Mesodermal cell (in vitro differentiated cells): ENCODE measurements at regions not wholly inside any gene's neighbourhood (a gene's known extent, or its start where the extent isn't known, plus 50 kb on each side); places are given as distances from the start of the nearest gene placed in this dataset.

ENCODE experiments used
- H3K27ac ChIP-seq: 2 replicates; pipeline ENCODE4 v1.7.0; 2013; ENCODE audit warnings: mild to moderate bottlenecking, low read depth, low read length, moderate library complexity; ENCODE audit not compliant: severe bottlenecking
- H3K36me3 ChIP-seq: 2 replicates; pipeline ENCODE4 v1.7.1; 2013; ENCODE audit warnings: mild to moderate bottlenecking, low read length, moderate library complexity; ENCODE audit not compliant: control insufficient read depth, insufficient read depth
- H3K4me1 ChIP-seq: one replicate; pipeline ENCODE4 v1.7.1; 2013; ENCODE audit warnings: mild to moderate bottlenecking, low read length; ENCODE audit not compliant: insufficient read depth, control insufficient read depth, poor library complexity, severe bottlenecking
- H3K4me3 ChIP-seq: 2 replicates; pipeline ENCODE4 v1.7.0; 2013; ENCODE audit warnings: low read length, control low read depth, mild to moderate bottlenecking; ENCODE audit not compliant: insufficient read depth, poor library complexity, severe bottlenecking; ENCODE audit errors: extremely low read depth
- H3K9me3 ChIP-seq: 2 replicates; pipeline ENCODE4 v1.7.1; 2013; ENCODE audit warnings: mild to moderate bottlenecking, low read length, moderate library complexity; ENCODE audit not compliant: control insufficient read depth
- WGBS, 2 experiments: methylation state at CpG; one replicate each; pipeline ENCODE4 v1.1.5; 2013; ENCODE audit warnings: missing lambda C conversion rate in 2 of 2; ENCODE audit not compliant: insufficient coverage in 2 of 2; 5-methylcytosine and 5-hydroxymethylcytosine counted together

GRCh38 chr7:45450571-45451204 is 123.5 kb upstream of the ADCY1 start:
- no peak overlapping the region for H3K4me3 ChIP-seq
- H3K36me3 ChIP-seq: no peaks in the 10 kb centered on the region
- H3K9me3 ChIP-seq: no peaks in the 10 kb centered on the region
- H3K4me1 ChIP-seq: no peaks in the 10 kb centered on the region
- WGBS, 2 experiments: no CpG with 5 or more reads among the region's 2 CpGs
- H3K27ac ChIP-seq: no peak overlapping the region

DNA sequence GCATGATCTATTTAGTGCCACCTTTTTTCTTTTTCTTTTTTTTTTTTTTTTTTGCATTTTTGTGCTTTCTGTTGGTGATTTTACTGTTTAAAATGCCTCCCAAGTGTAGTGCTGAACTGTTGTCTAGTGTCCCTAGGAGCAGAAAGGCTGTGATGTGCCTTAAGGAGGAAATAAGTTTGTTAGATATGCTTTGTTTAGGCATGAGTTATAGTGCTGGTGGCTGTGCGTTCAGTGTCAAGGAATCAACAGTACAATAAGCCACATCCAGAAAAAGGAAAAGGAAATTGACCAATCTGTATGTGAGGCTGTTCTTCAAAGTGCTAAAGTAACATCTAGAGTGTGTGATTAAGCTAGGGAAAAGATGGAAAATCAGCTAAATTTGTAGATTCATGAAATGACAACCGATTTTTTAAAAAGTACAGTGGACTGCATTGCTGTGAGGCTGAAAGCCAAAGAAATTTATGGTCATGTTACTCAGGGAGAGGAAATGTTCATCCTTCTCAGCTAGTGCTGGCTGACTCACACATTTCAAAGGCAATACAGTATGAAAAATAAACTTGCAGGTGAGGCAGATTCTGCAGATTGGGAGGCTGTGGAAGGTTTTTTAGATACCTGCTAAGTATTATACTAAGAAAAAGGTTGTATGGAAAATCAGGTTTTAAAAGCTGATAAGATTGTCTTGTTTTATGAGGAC is 122.7 kb upstream of the ADCY1 start:
- Histone ChIP-seq H3K4me1 (no peaks in the 10 kb centered on the region), H3K36me3 (no peaks in the 10 kb centered on the region), H3K4me3 (no peak overlapping the region), H3K9me3 (no peaks in the 10 kb centered on the region), H3K27ac (no peak overlapping the region)
- WGBS, 2 experiments: 75 to 90% methylated on average over 1 to 2 of the region's 2 CpGs

- H3K9me3 ChIP-seq: no peaks in the 10 kb centered on the region
- H3K4me3 ChIP-seq: no peak overlapping the region
- WGBS, 2 experiments: no CpG with 5 or more reads among the region's 3 CpGs
- no peak overlapping the region for H3K27ac ChIP-seq
- no peaks in the 10 kb centered on the region for H3K36me3 ChIP-seq
- H3K4me1 ChIP-seq: no peaks in the 10 kb centered on the region
These were observed 119.4 kb upstream of the ADCY1 start for GRCh38 chr7:45454771-45455170.

DNA sequence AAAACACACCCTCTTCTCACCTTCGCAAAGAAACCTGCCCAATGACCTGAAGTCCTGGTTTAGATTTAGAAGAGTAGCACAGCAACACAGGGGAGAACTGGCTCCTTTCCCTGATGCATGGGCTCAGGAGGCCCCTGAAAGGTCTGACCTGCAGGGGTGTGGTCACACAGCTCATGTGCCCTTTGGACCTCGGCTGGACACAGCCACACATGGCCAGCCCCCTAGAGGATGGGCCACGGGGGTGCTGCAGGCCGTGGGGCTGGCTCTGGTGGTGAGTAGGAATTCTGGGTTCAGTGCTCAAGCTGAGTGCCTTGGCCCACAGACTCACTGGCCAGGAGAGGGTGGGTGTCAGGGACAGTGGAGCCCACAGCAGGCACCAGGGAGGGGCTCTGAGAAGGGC is 118.5 kb upstream of the ADCY1 start:
- H3K9me3 ChIP-seq: no peaks in the 10 kb centered on the region
- H3K4me3 ChIP-seq: no peak overlapping the region
- H3K36me3 ChIP-seq: no peaks in the 10 kb centered on the region
- no peaks in the 10 kb centered on the region for H3K4me1 ChIP-seq
- 93 to 94% methylated on average over 3 of the region's 4 CpGs for WGBS, 2 experiments
- H3K27ac ChIP-seq: no peak overlapping the region

- Histone ChIP-seq H3K9me3 (no peaks in the 10 kb centered on the region), H3K36me3 (no peaks in the 10 kb centered on the region), H3K4me3 (no peak overlapping the region), H3K27ac (no peak overlapping the region), H3K4me1 (no peaks in the 10 kb centered on the region)
- WGBS, 2 experiments: 71 to 79% methylated on average over 4 of the region's 5 CpGs
These were observed 118.1 kb upstream of the ADCY1 start for GRCh38 chr7:45456105-45456504.

GRCh38 chr7:45456747-45457524 is 117.2 kb upstream of the ADCY1 start:
- Histone ChIP-seq H3K9me3 (no peaks in the 10 kb centered on the region), H3K4me1 (no peaks in the 10 kb centered on the region), H3K4me3 (no peak overlapping the region), H3K27ac (no peak overlapping the region), H3K36me3 (no peaks in the 10 kb centered on the region)
- WGBS, 2 experiments: 78 to 79% methylated on average over 4 to 5 of the region's 5 CpGs

DNA sequence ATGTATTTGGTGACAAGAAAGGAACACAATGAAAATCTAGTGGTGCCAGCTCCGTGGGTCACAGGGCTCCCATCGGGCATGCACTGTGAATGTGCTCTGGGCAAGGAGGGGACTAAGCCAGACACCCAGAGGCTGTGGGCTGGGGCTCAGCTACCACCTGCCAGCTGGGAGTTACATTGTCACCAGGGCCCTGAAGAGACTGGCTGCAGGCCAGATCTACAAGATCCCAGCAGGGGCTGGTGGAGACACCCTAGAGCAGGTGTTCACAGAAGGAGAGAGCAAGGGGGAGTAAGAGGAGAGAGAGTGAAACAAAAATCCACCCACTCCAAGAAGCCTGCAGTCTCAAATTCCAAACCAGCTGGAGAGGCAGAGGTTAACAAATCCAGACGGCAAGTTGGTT is 116.6 kb upstream of the ADCY1 start:
- no peaks in the 10 kb centered on the region for H3K9me3 ChIP-seq
- WGBS, 2 experiments: 74% methylated on average over 2 of the region's 3 CpGs

DNA sequence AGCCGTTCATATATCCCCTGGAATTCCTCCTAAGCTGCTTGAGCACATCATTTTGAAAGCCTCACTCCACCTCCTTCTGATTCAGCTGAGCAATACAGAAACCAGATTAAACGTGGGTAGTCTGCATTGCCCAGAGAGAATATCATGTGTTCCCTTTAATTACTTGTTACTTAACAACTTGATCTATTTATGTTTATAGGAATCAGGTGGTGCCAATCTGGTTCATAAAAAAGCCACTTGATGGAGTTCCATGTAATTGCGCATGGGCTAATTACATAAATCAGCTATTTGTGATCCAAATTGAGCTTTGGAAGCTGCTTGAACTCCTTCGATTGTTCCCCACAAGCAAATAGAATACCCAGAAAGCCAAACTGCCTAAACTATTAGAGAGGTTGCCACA is 114.7 kb upstream of the ADCY1 start:
- Histone ChIP-seq H3K36me3 (no peaks in the 10 kb centered on the region), H3K4me1 (no peaks in the 10 kb centered on the region), H3K27ac (no peak overlapping the region), H3K9me3 (no peaks in the 10 kb centered on the region), H3K4me3 (no peak overlapping the region)
- 86 to 90% methylated on average over 2 of the region's 4 CpGs for WGBS, 2 experiments

More for the DNA sequence above, 116.6 kb upstream of the ADCY1 start:
- Histone ChIP-seq H3K4me3 (no peak overlapping the region), H3K4me1 (no peaks in the 10 kb centered on the region), H3K27ac (no peak overlapping the region), H3K36me3 (no peaks in the 10 kb centered on the region)

DNA sequence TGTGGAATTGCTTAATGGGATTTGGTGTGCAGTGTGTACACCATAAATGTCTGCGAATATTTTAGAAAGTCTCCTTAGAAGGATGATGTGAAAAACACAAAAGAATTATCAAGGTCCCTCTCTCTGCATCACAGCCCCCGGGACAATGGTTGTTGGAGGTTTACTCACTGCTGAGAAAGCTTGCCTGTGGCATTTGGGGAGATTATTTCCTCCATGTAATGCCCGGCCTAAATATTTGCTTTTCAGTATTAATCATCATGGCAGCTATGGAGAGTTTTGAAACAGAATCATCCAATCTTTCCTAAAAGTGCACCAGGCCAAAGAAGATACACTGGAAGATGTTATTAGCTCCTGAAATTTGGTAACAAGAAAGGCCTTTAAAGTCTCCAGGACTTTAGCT is 113.8 kb upstream of the ADCY1 start:
- H3K4me3 ChIP-seq: no peak overlapping the region
- H3K4me1 ChIP-seq: no peaks in the 10 kb centered on the region
- 100% methylated on average over 1 of the region's 3 CpGs; no CpG with 5 or more reads in 1 of the 2 experiments for WGBS, 2 experiments
- H3K9me3 ChIP-seq: no peaks in the 10 kb centered on the region
- no peaks in the 10 kb centered on the region for H3K36me3 ChIP-seq
- no peak overlapping the region for H3K27ac ChIP-seq

DNA sequence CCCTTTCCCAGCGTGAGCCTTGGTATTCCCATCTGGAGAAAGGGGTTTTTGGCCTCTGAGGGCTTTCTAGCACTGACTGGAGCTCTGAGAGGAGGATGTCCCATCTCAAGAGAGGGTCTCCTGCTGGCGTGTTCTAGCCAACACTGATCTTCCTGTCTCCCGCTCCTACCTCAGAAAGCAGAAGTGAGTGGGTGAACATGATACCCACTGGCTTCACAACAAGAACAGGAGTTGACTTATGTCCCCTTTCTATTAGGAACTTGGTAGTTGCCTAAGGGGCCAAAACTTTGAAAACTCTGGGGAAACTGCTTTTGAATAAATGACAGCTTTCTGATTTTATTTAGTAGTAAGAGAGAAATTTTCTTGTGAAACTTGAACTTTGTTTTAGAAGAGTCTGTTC is 113.1 kb upstream of the ADCY1 start:
- Histone ChIP-seq H3K9me3 (no peaks in the 10 kb centered on the region), H3K4me1 (no peaks in the 10 kb centered on the region), H3K4me3 (no peak overlapping the region), H3K36me3 (no peaks in the 10 kb centered on the region), H3K27ac (no peak overlapping the region)
- WGBS, 2 experiments: 83 to 89% methylated on average over 1 to 3 of the region's 3 CpGs

DNA sequence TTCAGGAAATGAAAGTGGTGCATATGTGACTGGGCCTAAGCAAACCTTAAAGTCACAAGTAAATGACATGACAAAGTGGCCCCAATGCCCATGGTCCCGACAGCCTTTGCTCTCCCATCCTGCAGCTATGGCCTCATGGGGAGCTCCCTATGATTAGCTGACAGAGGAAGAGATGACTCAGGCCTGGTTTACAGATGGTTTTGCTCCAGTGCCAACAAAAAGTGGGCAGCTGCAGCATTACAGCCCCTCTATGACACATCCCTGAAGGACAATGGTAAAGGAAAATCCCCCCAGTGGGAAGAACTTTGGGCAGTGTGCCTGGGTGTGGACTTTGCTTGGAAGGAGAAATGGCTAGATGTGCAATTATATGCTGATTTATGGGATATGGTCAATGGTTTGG is 105.1 kb upstream of the ADCY1 start:
- Histone ChIP-seq H3K27ac (no peak overlapping the region), H3K4me1 (no peaks in the 10 kb centered on the region), H3K36me3 (no peaks in the 10 kb centered on the region), H3K9me3 (no peaks in the 10 kb centered on the region), H3K4me3 (no peak overlapping the region)
- WGBS, 2 experiments: 80 to 100% methylated on average over 1 of the region's 1 CpG
